GM12891 (cell line): ENCODE measurements at regions not wholly inside any gene's neighbourhood (a gene's known extent, or its start where the extent isn't known, plus 50 kb on each side); places are given as distances from the start of the nearest gene placed in this dataset.

Experiments
- POLR2A ChIP-seq: IDR thresholded peaks from 2 replicates; pipeline ENCODE4 v1.6.1; 2011; ENCODE audit warnings: low read depth, low read length, control low read depth
- POLR2AphosphoS5 ChIP-seq: IDR thresholded peaks from 2 replicates; pipeline ENCODE4 v1.6.1; 2011; ENCODE audit warnings: low read depth, low read length, control low read depth
- POU2F2 ChIP-seq: IDR thresholded peaks from 2 replicates; pipeline ENCODE4 v1.6.1; 2011; ENCODE audit warnings: low read depth, mild to moderate bottlenecking, control low read depth, low read length, moderate library complexity
- SPI1 ChIP-seq: IDR thresholded peaks from 2 replicates; pipeline ENCODE4 v1.6.1; 2011; ENCODE audit warnings: low read depth, low read length, control low read depth

- no peak for TF ChIP-seq POLR2A
- no peak for TF ChIP-seq POLR2AphosphoS5
- no peak for TF ChIP-seq POU2F2
- no peak for TF ChIP-seq SPI1
Observed at GRCh38 chr2:239800785-239801386, 224.3 kb downstream of the NDUFA10 start.
